ENCODE measurements at regions not wholly inside any gene's neighbourhood (a gene's known extent, or its start where the extent isn't known, plus 50 kb on each side); places are given as distances from the start of the nearest gene placed in this dataset.
"Not testable (repeated sequence)": the region's sequence is repeated elsewhere in the genome, so short reads cannot be mapped to it uniquely, and the experiment has no call there.

GRCh38 chr16:59342669-59343068 lies 608.6 kb upstream of the GOT2 start:
- no peak for DNase-seq

- DNase-seq: no peak
Measured at GRCh38 chr16:59341368-59341767, 607.3 kb upstream of the GOT2 start.

DNA sequence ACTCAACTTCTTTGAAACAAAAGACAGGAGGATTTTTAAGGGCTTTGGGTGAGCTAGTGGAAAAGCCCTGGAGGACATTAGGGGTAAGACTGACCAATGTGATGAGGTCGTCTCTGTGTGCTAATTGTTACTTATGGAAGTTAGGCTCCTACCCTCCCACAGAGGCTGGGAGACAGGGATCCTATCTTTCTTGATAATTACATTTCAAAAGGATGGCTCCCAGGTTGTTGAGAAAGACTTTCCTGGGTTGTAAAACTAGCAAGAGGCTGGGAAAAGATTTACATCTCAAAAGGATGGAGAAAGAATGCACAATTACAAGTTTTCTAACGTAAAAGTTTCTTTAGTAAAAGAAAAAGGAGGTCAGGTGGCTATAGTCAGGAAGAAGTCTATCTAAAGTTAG lies 605.8 kb upstream of the GOT2 start:
- DNase-seq: no peak

DNA sequence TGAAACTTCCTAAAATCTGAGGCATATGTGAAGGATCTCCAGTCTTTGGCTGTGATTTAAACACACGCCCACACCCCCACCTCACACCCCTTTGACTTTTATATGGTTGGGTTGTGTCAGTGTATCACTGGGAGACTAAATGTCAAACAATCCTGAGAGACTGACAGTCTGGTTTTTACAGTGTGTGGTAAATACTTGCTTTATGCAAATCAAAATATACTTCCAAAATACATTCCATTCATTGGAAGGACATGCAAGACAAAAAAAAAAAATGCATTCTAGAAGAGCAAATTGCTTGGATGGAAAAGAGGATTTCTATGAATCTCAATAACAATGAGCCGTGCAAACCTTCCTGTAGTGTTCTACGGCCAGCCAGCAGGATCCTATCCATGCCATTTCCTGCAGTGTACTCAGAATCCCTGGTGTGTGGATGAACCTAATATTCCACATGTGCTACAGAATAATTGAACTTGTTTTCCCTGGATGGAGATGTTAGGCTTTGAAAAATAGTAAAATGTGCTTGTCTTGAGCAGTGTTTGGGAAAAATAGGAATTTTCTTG lies 602.1 kb upstream of the GOT2 start:
- no peak for DNase-seq

DNA sequence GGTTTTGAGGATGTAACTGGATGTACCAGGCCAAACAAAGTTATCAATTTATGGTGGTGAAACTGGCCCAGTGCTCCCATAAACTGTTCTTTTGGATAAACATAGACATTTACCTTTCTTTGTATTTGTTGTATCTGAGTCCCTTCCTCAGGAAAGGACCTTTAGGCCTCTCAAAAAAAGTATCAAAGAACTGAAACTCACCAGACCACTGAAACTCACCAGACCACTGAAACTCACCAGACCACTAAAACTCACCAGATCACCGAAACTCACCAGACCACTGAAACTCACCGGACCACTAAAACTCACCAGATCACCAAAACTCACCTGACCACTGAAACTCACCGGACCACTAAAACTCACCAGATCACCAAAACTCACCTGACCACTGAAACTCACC lies 597.6 kb upstream of the GOT2 start:
- DNase-seq: not testable (repeated sequence)

DNA sequence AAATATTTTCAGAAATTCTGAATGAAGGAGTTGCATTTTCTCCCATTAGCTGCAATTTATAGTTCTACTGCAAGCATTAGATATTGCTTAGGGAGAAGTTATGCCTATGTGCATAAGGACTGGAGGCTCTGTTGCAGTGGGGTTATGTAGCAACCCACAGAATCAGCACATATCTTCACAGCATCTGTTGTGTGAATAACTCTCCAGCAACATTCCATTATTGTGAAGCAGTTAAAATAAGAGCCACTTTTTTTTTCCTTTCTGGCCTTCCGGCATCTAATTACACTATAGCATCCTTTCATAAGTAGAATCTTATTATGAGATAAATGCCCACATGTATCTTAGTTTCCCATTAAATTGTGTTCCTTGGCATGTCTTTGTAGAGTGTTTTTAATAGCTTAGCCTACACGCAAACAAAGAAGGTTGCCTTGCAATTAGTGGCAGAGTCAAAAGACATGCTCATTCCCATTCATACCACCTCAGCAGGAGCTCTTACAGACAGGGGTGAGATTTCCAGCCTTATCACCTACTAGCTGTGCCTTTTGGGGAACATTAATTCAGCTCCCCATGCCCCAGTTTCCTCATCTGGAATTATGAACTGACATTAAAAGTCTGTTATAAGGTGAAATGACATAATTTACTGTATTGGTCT lies 596.0 kb upstream of the GOT2 start:
- no peak for DNase-seq

DNA sequence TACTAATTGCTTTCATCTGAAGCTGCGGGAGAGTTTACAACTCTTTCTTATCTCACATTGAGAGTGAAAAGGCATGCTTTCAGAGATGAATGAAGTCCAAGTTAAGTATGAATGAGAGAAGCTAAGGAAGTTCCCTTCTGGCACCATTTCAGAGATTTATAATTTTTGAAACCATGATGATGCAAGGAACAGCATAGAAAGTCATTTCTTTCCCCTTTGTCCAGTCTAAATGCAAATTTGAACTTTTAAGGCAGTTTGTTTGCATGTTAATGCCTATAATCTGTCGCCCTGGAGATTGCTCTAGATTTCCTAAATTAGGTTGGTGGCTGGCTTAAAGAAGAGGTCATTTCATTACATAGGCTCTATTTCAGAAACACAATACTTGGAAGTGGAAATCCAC lies 594.8 kb upstream of the GOT2 start:
- DNase-seq: no peak

DNA sequence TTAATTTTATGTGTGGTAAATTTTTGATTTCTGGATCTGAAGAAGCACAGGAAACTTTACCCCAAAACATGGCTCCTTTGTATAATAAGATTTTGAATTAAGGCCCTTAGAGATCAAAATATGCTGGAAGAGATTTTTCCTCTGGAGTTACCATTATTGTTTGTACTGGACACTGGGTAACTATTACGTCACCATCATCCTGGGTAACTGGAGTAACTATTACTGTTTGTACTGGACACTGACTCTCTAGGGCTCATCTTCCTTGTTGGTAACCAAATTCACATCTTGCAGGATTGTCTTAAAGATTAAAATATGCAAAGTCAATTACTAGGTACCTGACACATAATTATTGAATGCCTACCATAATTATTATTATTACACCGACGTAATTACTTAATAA lies 593.8 kb upstream of the GOT2 start:
- no peak for DNase-seq

DNA sequence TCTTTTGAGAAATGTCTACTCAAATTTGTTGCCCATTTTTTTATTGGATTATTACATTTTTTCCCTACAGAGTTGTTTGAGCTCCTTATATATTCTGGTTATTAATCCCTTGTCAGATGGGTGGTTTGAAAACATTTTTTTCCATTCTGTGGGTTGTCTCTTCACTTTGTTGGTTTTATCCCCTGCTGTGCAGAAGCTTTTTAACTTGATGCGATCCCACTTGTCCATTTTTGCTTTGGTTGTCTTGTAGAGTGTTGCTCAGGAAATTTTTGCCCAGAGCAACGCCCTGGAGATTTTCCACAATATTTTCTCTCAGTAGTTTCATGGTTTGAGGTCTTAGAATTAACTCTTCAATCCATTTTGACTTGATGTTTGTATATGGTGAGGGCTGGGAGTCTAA lies 592.8 kb upstream of the GOT2 start:
- no peak for DNase-seq

DNA sequence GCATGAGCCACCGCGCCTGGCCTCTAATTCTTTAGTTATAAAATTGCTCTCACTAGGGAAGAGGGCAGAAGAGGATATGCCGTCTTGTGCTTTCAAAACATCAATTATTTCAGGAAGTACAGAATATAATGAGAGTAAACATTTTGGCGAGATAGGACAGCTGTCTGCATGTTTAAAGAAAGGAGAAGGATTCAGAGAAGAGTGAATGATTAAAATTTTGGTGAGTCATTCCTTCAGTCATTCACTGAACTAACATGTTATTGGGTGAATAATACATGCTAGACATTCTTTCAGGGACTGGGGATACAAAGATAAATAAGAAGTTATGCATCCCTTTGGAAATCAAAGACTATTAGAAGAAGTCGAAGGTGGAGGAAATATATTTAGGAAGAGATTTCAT lies 590.3 kb upstream of the GOT2 start:
- no peak for DNase-seq

DNA sequence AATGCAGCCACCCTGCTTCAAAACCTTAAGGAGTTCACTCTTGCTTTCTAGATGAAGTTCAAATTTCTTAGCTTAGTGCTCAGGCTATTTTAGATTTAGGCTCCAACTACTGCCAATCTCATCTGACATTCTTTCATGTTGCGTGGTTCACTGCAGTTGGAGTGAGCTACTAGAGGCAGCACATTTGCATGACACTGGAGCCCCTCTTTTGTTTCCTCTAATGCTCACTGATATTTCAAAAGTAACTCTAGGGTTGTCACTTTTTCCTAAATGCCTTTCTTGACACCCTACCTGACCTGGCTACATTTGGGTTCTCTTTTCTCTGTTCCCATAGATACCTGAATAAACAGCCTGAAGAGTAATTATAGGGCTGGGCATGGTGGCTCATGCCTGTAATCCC lies 586.5 kb upstream of the GOT2 start:
- DNase-seq: no peak

DNA sequence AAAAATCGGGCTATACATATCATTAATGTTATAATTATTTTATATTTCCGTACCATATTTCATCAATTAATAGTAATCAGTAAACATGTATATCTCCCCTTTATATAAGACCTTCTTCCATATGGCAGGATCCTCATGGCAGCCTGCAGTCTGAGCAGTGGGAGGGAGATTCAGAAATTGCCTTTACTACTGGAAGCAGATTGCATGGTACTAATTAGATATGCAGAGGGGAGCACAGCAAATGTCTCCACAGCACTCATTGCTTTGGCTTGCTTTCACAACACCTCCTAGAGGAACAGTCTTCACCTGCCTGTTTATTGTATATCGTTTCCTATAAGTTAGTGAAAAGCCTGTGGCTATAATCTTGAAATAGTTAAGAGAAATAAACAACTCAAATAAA lies 585.8 kb upstream of the GOT2 start:
- DNase-seq: no peak

- no peak for DNase-seq
Measured at GRCh38 chr16:59305850-59306249, 571.7 kb upstream of the GOT2 start.

DNA sequence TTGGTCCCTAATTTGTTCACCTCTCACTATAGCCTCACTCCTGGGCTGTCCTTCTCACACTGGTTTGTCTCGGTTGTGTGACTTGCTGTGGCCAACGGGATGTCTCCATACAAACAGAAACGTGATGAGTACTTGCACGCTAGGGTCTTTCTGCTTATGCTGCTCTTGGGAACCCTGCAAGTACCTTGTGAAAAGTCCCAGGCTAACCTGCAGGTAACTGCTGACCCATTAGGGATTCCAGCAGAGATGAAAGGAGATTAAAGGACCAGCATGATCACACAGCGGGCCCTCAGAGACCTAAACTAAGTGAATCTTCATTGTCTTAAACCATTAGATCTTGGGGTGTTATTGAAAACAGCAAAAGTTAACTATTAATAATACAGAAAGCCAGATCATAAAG lies 562.8 kb upstream of the GOT2 start:
- no peak for DNase-seq

GRCh38 chr16:59295993-59296736 lies 562.0 kb upstream of the GOT2 start:
- DNase-seq: no peak

- DNase-seq: no peak
Measured at GRCh38 chr16:59295474-59295873, 561.4 kb upstream of the GOT2 start.

- no peak for DNase-seq
Measured at GRCh38 chr16:59290718-59291117, 556.6 kb upstream of the GOT2 start.

DNA sequence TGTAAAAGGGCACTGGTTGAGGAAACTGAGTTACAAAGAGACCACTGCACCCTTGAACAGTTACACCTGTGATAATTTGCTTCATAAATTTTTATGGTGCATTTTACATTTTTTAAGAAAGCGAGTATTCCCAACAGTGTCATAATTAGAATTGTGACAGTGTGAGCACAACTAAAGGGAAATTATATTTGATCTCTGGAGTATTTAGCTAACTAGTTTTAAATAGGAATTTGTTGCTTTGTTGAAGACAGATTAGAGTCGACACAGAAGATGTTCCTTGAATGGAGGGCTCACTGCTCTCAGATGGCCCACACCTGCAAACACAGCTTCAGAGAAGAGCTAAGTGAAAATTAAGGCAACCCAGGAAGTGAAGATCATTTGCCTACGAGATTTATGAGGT lies 555.0 kb upstream of the GOT2 start:
- DNase-seq: no peak

GRCh38 chr16:59274141-59274540 lies 540.0 kb upstream of the GOT2 start:
- DNase-seq: no peak

DNA sequence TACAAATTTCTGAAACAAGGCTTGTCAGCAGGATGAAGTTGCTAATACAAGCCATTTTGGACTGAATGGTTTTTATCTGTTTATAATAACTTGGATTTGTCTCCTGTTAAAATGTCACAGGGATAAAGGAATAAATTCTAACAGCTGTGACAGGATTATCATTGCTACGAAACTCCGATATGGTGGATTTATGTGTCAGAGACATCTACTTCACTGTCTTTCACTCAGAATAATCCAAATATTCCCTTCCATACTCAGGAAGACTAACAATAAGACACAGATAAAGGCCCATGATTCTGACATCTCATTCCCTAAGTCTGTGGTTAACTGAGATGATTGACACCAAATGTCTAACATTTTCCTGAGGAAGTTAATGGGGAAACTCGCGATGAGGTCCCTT lies 529.8 kb upstream of the GOT2 start:
- DNase-seq: no peak

DNA sequence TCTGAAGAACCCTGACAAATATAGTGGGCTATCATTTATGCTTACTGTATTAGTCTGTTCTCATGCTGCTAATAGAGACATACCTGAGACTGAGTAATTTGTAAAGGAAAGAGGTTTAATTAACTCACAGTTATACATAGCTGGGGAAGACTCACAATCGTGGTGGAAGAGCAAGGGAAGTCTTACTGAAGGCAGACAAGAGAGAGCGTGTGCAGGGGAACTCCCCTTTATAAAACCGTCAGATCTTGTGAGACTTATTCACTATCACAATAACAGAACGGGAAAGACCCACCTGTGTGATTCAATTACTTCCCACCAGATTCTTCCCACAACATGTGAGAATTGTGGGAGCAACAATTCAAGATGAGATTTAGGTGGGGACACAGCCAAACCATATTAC lies 526.8 kb upstream of the GOT2 start:
- DNase-seq: no peak

- no peak for DNase-seq
Measured at GRCh38 chr16:59259950-59260319, 525.8 kb upstream of the GOT2 start.

DNA sequence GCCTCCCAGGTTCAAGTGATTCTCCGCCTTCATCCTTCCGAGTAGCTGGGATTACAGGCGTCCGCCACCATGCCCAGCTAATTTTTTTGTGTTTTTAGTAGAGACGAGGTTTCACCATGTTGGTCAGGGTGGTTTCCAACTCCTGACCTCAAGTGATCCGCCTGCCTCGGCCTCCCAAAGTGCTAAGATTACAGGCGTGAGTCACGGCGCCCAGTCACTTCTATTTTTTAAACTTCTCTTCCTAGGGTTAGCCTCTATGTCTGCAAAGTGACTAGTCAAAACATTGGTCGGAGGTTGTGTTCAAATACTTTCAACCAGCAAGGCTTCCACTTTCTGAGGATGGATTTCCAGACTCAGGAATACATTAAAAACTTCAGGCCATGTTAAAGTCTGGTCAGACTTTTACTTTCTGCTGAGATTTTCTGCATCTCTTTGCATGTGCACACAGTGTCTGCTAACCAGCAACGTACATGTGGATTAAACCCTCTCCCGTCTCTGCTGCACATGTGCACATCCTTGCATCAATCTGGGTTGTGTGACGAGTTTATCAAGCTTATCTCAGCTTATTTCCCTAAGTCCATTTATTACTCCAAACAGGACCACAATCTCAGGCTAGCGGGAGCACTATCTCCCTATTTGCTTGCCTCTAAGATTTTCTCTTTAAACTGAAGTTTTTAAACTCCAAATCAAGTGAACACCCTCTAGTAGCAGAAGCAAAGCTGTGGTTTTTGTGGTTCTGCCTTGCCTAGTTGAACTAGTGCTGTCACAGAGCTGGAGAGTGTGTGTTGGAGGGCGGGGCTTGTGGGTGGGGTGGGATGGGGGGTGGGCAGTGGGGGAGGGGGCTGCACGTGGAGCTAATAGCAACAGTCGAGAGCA lies 525.2 kb upstream of the GOT2 start:
- no peak for DNase-seq

DNA sequence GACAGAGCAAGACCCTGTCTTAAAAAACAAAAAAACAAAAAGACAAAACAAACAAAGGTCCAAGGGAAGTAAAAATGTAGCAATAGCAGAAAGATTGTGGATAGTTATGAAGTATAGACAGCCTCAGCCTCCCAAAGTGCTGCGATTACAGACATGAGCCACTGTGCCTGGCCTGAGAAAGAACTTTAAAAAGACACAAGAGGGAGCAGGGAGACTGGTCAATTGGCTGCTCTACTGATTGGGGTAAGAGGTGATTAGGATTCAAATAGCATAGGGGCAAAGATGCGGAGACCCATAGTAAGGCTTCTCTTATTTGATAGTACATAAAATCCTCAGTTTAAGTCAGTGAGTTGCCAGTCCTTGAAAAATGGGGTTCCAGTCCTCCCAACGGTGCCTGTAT lies 518.2 kb upstream of the GOT2 start:
- DNase-seq: no peak

All from stimulated activated CD4-positive, alpha-beta T cell treated with anti-CD3 and anti-CD28 coated beads, Interleukin-15, amount 100 ng/mL, for 24 hours (primary cell).